Aorta (tissue), 5 donors: ENCODE measurements at regions not wholly inside any gene's neighbourhood (a gene's known extent, or its start where the extent isn't known, plus 50 kb on each side); places are given as distances from the start of the nearest gene placed in this dataset.

Source experiments
- ATAC-seq: fragments of 200-7000 bp; cut with Tn5 transposase; one replicate; pipeline ENCODE4 v1.9.1; 2022; ENCODE audit warnings: moderate library complexity; ENCODE audit not compliant: low FRiP score
- DNase-seq, 2 donors: peaks; one replicate each; pipeline ENCODE4 v3.0.0-alpha.2; 2020
- H3K27ac ChIP-seq, 2 donors: one replicate each; pipeline ENCODE4 v1.5.1; 2013; ENCODE audit warnings: low read length in 2 of 2, mild to moderate bottlenecking in 2 of 2, moderate library complexity in 2 of 2, control low read depth in 1 of 2, inconsistent platforms in 1 of 2, low read depth in 1 of 2
- H3K27me3 ChIP-seq, 2 donors: one replicate each; pipeline ENCODE4 v1.6.1; 2013; ENCODE audit warnings: control low read depth in 1 of 2, low read length in 1 of 2, mild to moderate bottlenecking in 1 of 2, moderate library complexity in 1 of 2; ENCODE audit not compliant: insufficient read depth in 2 of 2, control insufficient read depth in 1 of 2
- H3K36me3 ChIP-seq, 2 donors: one replicate each; pipeline ENCODE4 v1.6.1; 2013; ENCODE audit warnings: control low read depth in 1 of 2, low read length in 1 of 2, mild to moderate bottlenecking in 1 of 2; ENCODE audit not compliant: insufficient read depth in 2 of 2, control insufficient read depth in 1 of 2
- H3K4me1 ChIP-seq, 2 donors: one replicate each; pipeline ENCODE4 v1.6.1; 2013; ENCODE audit warnings: low read length in 2 of 2, control low read depth in 1 of 2, mild to moderate bottlenecking in 1 of 2, moderate library complexity in 1 of 2; ENCODE audit not compliant: insufficient read depth in 2 of 2, control insufficient read depth in 1 of 2
- H3K4me3 ChIP-seq, 2 donors: one replicate each; pipeline ENCODE4 v1.5.1; 2013; ENCODE audit warnings: low read length in 2 of 2, control low read depth in 1 of 2, mild to moderate bottlenecking in 1 of 2
- H3K9me3 ChIP-seq: one replicate; pipeline ENCODE4 v1.6.1; 2013; ENCODE audit warnings: mild to moderate bottlenecking, low read length; ENCODE audit not compliant: control insufficient read depth
- WGBS, 2 donors: extraction: QIAGEN DNeasy Blood & Tissue Kit; methylation state at CpG; one replicate each; pipeline ENCODE4 v1.1.7; 2013; 5-methylcytosine and 5-hydroxymethylcytosine counted together
- intact Hi-C, 2 donors: fragments of 100-400 bp; cut with DNase I; formaldehyde crosslinking; loops; one replicate each; pipeline versions ENCODE4 v1.14.2 to v1.15.0; 2022
- donor health status: healthy with polysubstance abuse.
- donor health status: Bipolar disorder and iron deficiency.
- donor health status: DM: no; HTN: no; CAD: no.
- donor health status: DM: no; HTN: no; CAD: no.
- donor health status: DM: yes; HTN: yes; CAD: no.

DNA sequence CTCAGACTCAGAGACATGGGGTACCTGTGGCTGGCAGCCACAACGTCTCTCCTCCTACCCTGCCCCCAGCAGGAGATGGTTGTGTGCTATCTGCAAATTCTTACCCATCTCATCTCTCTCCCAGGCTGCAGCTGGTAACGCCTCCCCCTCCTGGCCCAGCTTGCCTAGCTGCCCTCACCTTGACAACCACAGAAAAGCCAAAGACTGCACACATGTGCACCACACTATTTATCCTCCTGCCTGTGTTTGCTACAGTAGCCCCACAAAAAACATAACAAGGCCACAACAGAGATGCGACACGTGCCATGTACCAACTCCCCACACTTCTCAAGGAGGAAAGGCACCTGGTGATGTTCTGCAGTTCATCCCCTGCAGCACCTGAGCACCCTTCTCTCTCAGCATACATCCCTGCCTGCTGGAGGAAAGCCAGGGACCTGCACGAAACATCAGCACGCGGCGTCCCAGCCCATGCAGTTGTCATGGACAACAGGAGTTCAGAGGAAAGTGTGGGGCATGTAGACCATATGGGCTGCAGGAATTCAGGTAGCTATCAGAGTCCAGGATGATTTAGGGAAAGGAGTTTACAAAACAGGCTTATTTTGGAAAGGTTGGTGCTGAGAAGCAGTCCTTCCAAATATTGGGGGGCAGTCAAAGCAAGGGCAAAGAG, 168.7 kb downstream of the C5orf15 start:
- Histone ChIP-seq H3K36me3 (no peaks in the 10 kb centered on the region), H3K4me1 (no peaks in the 10 kb centered on the region), H3K4me3 (no peak overlapping the region), H3K27me3 (no peaks in the 10 kb centered on the region), H3K9me3 (no peaks in the 10 kb centered on the region), H3K27ac (no peak overlapping the region)
- ATAC-seq: no peak
- intact Hi-C loops: no loop called here
- DNase-seq: no peak
- WGBS, 2 donors: 92 to 93% methylated on average over 8 of the region's 8 CpGs

DNA sequence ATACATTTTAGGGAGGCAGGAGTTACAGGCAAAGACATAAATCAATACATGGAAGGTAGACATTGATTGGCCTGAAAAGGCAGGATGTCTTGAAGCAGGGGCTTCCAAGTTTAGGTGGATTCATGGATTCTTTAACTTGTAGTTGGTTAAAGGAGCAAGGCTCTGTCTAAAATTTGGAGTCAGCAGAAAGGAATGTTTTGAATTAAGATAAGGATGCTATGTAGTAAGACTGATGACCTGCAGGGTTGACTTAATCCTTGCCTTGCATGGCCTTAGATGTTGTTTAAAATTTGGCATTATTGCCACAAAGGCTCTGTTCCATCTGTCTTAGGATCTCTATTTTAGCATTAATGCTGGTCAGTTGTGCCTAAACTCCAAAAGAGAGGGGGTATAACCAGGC, 171.3 kb downstream of the C5orf15 start:
- ATAC-seq: no peak
- H3K27me3 ChIP-seq: no peaks in the 10 kb centered on the region
- no peaks in the 10 kb centered on the region for H3K36me3 ChIP-seq
- intact Hi-C loops: no loop called here
- no peak overlapping the region for H3K4me3 ChIP-seq
- H3K27ac ChIP-seq: no peak overlapping the region
- no peak for DNase-seq
- no peaks in the 10 kb centered on the region for H3K9me3 ChIP-seq
- H3K4me1 ChIP-seq: no peaks in the 10 kb centered on the region

GRCh38 chr5:133796186-133796585, 172.2 kb downstream of the C5orf15 start:
- no peaks in the 10 kb centered on the region for H3K36me3 ChIP-seq
- no peak for ATAC-seq
- WGBS, 2 donors: 82 to 89% methylated on average over 5 of the region's 5 CpGs
- no peaks in the 10 kb centered on the region for H3K4me1 ChIP-seq
- intact Hi-C loops: no loop called here
- no peaks in the 10 kb centered on the region for H3K27me3 ChIP-seq
- no peaks in the 10 kb centered on the region for H3K9me3 ChIP-seq
- no peak overlapping the region for H3K27ac ChIP-seq
- DNase-seq: no peak
- no peak overlapping the region for H3K4me3 ChIP-seq

GRCh38 chr5:133794771-133795415, 173.5 kb downstream of the C5orf15 start:
- ATAC-seq (no peak), DNase-seq (no peak)
- Histone ChIP-seq H3K4me1 (no peaks in the 10 kb centered on the region), H3K9me3 (no peaks in the 10 kb centered on the region), H3K27me3 (no peaks in the 10 kb centered on the region), H3K27ac (no peak overlapping the region), H3K36me3 (no peaks in the 10 kb centered on the region), H3K4me3 (no peak overlapping the region)
- WGBS, 2 donors: 90 to 91% methylated on average over 8 of the region's 8 CpGs
- intact Hi-C loops: no loop called here

- Histone ChIP-seq H3K4me3 (no peak overlapping the region), H3K4me1 (no peaks in the 10 kb centered on the region), H3K27me3 (no peaks in the 10 kb centered on the region), H3K9me3 (no peaks in the 10 kb centered on the region), H3K27ac (no peak overlapping the region), H3K36me3 (no peaks in the 10 kb centered on the region)
- whole genome bisulfite sequencing, 2 donors: 94% methylated on average over 8 of the region's 8 CpGs
- ATAC-seq: no peak
- no peak for DNase-seq
- intact Hi-C loops: no loop called here
These were observed 174.5 kb downstream of the C5orf15 start for GRCh38 chr5:133793756-133794465.

DNA sequence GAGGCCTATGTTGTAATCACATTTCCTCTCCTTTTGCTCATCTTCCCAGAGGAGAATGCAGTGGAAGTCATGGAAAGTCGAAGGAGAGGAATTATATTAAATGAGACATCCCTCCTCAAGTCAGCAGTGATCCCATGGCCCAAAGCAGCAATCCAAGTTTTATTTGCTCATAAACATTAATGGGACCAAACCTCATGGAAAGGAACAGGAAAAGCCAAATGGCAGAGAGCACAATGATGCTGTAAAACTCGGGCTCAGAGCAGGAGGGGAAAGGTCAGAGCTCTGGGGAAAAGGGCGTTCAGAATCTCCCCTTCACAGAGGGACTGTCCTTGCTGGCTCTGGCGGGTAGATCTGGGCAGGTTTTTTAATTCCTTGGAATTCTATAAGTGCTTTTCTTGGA, 175.8 kb downstream of the C5orf15 start:
- Histone ChIP-seq H3K4me3 (no peak overlapping the region), H3K36me3 (no peaks in the 10 kb centered on the region), H3K27me3 (no peaks in the 10 kb centered on the region), H3K27ac (no peak overlapping the region), H3K9me3 (no peaks in the 10 kb centered on the region), H3K4me1 (no peaks in the 10 kb centered on the region)
- DNase-seq: no peak
- WGBS, 2 donors: 66 to 75% methylated on average over 4 of the region's 4 CpGs
- intact Hi-C loops: no loop called here
- no peak for ATAC-seq

DNA sequence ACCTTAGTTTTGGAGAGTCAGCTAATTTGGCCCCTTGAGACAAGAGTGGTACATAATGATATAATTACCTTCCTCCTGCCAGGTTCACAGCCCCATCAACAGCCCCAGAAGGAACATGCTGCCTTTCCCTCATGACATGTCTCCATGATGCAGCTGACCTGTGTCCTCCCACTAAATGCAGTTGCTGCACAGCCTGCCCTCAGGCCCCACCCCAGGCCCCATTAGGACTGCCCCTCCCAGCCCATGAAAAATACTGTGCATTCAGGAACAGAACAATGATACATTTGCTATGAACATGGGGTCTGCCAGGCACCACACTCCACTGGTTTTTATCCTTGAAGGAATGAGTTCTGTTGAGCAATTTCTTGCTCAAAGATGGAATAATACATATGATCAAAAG, 176.4 kb downstream of the C5orf15 start:
- no peaks in the 10 kb centered on the region for H3K36me3 ChIP-seq
- ATAC-seq: no peak

DNA sequence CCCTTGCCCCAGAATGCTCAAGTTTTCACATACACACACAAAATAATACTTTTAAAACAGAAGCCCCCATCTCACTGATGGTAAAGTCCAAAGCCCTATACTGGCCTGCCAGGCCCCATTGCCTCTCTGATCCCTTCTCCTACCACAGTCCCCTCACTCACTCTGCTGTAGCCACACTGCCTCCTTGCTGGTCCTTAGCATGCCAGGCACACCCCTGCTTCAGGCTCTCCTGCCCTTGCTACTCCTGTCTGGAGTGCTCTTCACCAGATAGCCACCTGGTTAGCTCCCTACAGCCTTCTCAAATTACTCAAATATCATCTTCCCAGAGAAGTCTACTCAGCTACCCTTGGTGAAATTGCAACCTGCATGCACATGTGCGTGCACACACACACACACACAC, 177.5 kb downstream of the C5orf15 start:
- no peak for DNase-seq
- no peak for ATAC-seq
- intact Hi-C loops: no loop called here

More for the DNA sequence above, 176.4 kb downstream of the C5orf15 start:
- no peaks in the 10 kb centered on the region for H3K9me3 ChIP-seq
- intact Hi-C loops: no loop called here
- no peak overlapping the region for H3K4me3 ChIP-seq
- H3K4me1 ChIP-seq: no peaks in the 10 kb centered on the region
- no peaks in the 10 kb centered on the region for H3K27me3 ChIP-seq
- no peak for DNase-seq
- no peak overlapping the region for H3K27ac ChIP-seq

DNA sequence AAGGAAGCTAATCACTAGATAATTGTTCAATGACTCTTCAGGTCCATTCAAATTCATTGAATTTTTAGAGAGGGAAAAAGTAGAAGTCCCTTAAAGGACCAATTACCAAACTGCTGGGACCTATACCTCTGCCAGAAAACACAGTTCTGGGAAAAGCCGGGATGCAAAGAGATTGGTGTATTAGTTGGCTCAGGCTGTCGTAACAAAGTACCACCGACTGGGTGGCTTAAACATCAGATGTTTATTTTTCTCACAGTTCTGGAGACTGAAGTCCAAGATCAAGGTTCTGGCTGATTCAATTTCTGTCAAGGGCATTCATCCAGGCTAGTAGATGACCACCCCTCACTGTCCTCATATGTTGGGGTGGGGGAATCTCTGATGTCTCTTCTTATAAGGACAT, 177.1 kb upstream of the FSTL4 start:
- Histone ChIP-seq H3K9me3 (no peaks in the 10 kb centered on the region), H3K4me3 (no peak overlapping the region), H3K27ac (no peak overlapping the region), H3K4me1 (no peaks in the 10 kb centered on the region), H3K27me3 (no peaks in the 10 kb centered on the region), H3K36me3 (no peaks in the 10 kb centered on the region)
- intact Hi-C loops: no loop called here
- ATAC-seq (no peak), DNase-seq (no peak)
- 8 to 18% methylated on average over 3 of the region's 3 CpGs for WGBS, 2 donors

More for the DNA sequence above, 177.5 kb downstream of the C5orf15 start:
- Histone ChIP-seq H3K9me3 (no peaks in the 10 kb centered on the region), H3K36me3 (no peaks in the 10 kb centered on the region), H3K4me1 (no peaks in the 10 kb centered on the region), H3K27me3 (no peaks in the 10 kb centered on the region), H3K4me3 (no peak overlapping the region), H3K27ac (no peak overlapping the region)
- 89 to 99% methylated on average over 1 of the region's 1 CpG for WGBS, 2 donors
